Endodermal cell (in vitro differentiated cells): ENCODE measurements at regions not wholly inside any gene's neighbourhood (a gene's known extent, or its start where the extent isn't known, plus 50 kb on each side); places are given as distances from the start of the nearest gene placed in this dataset.
"Not testable (repeated sequence)": the region's sequence is repeated elsewhere in the genome, so short reads cannot be mapped to it uniquely, and the experiment has no call there.

ENCODE experiments used
- DNase-seq: peaks from one replicate; pipeline ENCODE4 v3.0.0-alpha.2; 2017
- H3K27ac ChIP-seq: 2 replicates; pipeline ENCODE4 v1.5.1; 2013; ENCODE audit warnings: mild to moderate bottlenecking, low read depth, low read length, moderate library complexity
- H3K27me3 ChIP-seq: 2 replicates; pipeline ENCODE4 v1.6.1; 2013; ENCODE audit warnings: mild to moderate bottlenecking, low read length, moderate library complexity; ENCODE audit not compliant: insufficient read depth, control insufficient read depth, poor library complexity, severe bottlenecking
- H3K36me3 ChIP-seq: 2 replicates; pipeline ENCODE4 v1.7.0; 2013; ENCODE audit warnings: mild to moderate bottlenecking, low read length, moderate library complexity; ENCODE audit not compliant: control insufficient read depth, insufficient read depth
- H3K4me1 ChIP-seq: one replicate; pipeline ENCODE4 v1.7.0; 2013; ENCODE audit warnings: low read length; ENCODE audit not compliant: control insufficient read depth, insufficient read depth
- H3K4me3 ChIP-seq: 2 replicates; pipeline ENCODE4 v1.5.1; 2013; ENCODE audit warnings: mild to moderate bottlenecking, low read length, moderate library complexity
- H3K9ac ChIP-seq: 2 replicates; pipeline ENCODE4 v1.6.1; 2013; ENCODE audit warnings: mild to moderate bottlenecking, low read length, moderate library complexity; ENCODE audit not compliant: poor library complexity, severe bottlenecking; ENCODE audit errors: extremely low read depth
- H3K9me3 ChIP-seq: 2 replicates; pipeline ENCODE4 v1.6.1; 2013; ENCODE audit warnings: mild to moderate bottlenecking, low read length, moderate library complexity; ENCODE audit not compliant: control insufficient read depth
- H3K27ac Mint-ChIP-seq: 2 replicates; pipeline ENCODE4 v1.8.0; 2020; ENCODE audit warnings: mixed read lengths
- H3K27me3 Mint-ChIP-seq: 2 replicates; pipeline ENCODE4 v1.8.0; 2021; ENCODE audit warnings: mild to moderate bottlenecking, mixed read lengths; ENCODE audit not compliant: insufficient read depth
- H3K36me3 Mint-ChIP-seq: 2 replicates; pipeline ENCODE4 v1.8.0; 2020; ENCODE audit warnings: low read depth, mixed read lengths
- H3K4me1 Mint-ChIP-seq: 2 replicates; pipeline ENCODE4 v1.8.0; 2020; ENCODE audit warnings: mixed read lengths
- H3K4me3 Mint-ChIP-seq: 2 replicates; pipeline ENCODE4 v1.8.0; 2020; ENCODE audit warnings: mild to moderate bottlenecking, moderate library complexity, mixed read lengths
- H3K9me3 Mint-ChIP-seq: 2 replicates; pipeline ENCODE4 v1.8.0; 2020; ENCODE audit warnings: mild to moderate bottlenecking, mixed read lengths
- WGBS, 2 experiments: methylation state at CpG; one replicate each; pipeline versions ENCODE4 v1.1.5 to v1.1.7; 2013; ENCODE audit warnings: missing lambda C conversion rate in 2 of 2, mixed read lengths in 1 of 2; ENCODE audit not compliant: insufficient coverage in 1 of 2, insufficient read length in 1 of 2; 5-methylcytosine and 5-hydroxymethylcytosine counted together
- TF ChIP-seq, protein P1 (sequence below): fragments of 200-600 bp; sonication (generic); conservative IDR thresholded peaks from 2 replicates; pipeline ENCODE4 v1.5.0; 2021; ENCODE audit warnings: antibody characterized with exemption, mild to moderate bottlenecking

DNA sequence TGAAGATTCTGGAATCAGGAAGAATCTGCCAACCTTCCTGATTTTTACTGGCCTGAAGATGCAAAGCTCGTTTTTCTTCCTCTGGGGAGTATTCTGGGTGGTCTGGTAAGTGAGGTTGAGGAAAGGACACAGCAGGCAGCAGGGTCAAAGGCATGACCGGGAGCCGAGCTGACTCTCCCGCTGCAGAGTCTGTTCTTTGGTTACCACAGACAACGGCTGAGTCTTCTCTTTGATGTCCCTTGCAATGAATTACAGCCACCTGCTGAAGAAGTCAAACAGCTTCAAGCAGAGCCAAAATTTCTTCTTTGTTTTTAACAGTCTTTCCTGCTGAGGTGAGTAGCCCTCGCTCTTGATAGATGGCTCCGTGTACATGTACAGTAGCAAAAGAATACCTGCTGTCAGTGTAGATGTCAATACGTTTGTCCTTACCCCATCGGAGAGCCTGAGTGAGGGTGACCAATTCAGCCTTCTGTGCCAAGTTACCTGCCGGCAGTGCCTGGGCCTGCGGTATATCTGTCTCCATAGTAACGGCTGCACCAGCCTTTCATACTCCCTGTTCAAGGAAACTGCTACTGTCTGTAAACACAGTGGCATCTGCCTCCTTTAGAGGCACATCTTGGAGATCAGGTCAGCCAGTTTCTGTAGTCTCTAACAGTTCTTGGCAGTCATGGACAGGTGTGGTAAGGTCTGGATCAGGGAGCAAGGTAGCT, 76.4 kb downstream of the PRR15 start:
- no peak overlapping the region for H3K27ac Mint-ChIP-seq
- DNase-seq, result no peak

GRCh38 chr7:29641651-29642050, 78.0 kb downstream of the PRR15 start:
- no peaks in the 10 kb centered on the region for H3K4me1 ChIP-seq
- H3K36me3 Mint-ChIP-seq, result no peaks in the 10 kb centered on the region
- peaks cover 4% of the 10 kb centered on the region for H3K4me1 Mint-ChIP-seq
- no peak overlapping the region for H3K27ac Mint-ChIP-seq
- H3K27ac ChIP-seq, result no peak overlapping the region
- H3K9me3 Mint-ChIP-seq, result no peaks in the 10 kb centered on the region
- no peaks in the 10 kb centered on the region for H3K27me3 ChIP-seq
- H3K36me3 ChIP-seq, result no peaks in the 10 kb centered on the region
- DNase-seq, result no peak
- H3K4me3 Mint-ChIP-seq, result no peak overlapping the region
- H3K27me3 Mint-ChIP-seq, result no peaks in the 10 kb centered on the region
- H3K4me3 ChIP-seq, result no peak overlapping the region
- no peak overlapping the region for H3K9ac ChIP-seq
- 93 to 100% methylated on average over 4 to 5 of the region's 5 CpGs for WGBS, 2 experiments
- TF ChIP-seq, protein P1, sequence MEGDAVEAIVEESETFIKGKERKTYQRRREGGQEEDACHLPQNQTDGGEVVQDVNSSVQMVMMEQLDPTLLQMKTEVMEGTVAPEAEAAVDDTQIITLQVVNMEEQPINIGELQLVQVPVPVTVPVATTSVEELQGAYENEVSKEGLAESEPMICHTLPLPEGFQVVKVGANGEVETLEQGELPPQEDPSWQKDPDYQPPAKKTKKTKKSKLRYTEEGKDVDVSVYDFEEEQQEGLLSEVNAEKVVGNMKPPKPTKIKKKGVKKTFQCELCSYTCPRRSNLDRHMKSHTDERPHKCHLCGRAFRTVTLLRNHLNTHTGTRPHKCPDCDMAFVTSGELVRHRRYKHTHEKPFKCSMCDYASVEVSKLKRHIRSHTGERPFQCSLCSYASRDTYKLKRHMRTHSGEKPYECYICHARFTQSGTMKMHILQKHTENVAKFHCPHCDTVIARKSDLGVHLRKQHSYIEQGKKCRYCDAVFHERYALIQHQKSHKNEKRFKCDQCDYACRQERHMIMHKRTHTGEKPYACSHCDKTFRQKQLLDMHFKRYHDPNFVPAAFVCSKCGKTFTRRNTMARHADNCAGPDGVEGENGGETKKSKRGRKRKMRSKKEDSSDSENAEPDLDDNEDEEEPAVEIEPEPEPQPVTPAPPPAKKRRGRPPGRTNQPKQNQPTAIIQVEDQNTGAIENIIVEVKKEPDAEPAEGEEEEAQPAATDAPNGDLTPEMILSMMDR, result no peak
- H3K9me3 ChIP-seq, result no peaks in the 10 kb centered on the region

More for the DNA sequence above, 76.4 kb downstream of the PRR15 start:
- Histone ChIP-seq H3K9me3 (no peaks in the 10 kb centered on the region), H3K4me1 (no peaks in the 10 kb centered on the region), H3K36me3 (no peaks in the 10 kb centered on the region), H3K4me3 (no peak overlapping the region), H3K9ac (no peak overlapping the region), H3K27me3 (no peaks in the 10 kb centered on the region), H3K27ac (no peak overlapping the region)
- Mint-ChIP-seq H3K4me1 (peaks cover 2% of the 10 kb centered on the region), H3K4me3 (no peak overlapping the region), H3K9me3 (no peaks in the 10 kb centered on the region), H3K27me3 (no peaks in the 10 kb centered on the region), H3K36me3 (no peaks in the 10 kb centered on the region)
- TF ChIP-seq, protein P1, result no peak
- 62 to 77% methylated on average over 10 to 12 of the region's 12 CpGs for WGBS, 2 experiments

- H3K27ac ChIP-seq, result no peak overlapping the region
- WGBS, 2 experiments, result 92 to 95% methylated on average over 10 of the region's 10 CpGs
- DNase-seq, result no peak
- Mint-ChIP-seq H3K27me3 (no peaks in the 10 kb centered on the region), H3K4me3 (no peak overlapping the region), H3K4me1 (peaks cover 12% of the 10 kb centered on the region), H3K9me3 (no peaks in the 10 kb centered on the region), H3K36me3 (no peaks in the 10 kb centered on the region), H3K27ac (no peak overlapping the region)
- H3K9ac ChIP-seq, result no peak overlapping the region
- H3K4me3 ChIP-seq, result no peak overlapping the region
- no peaks in the 10 kb centered on the region for H3K27me3 ChIP-seq
- TF ChIP-seq, protein P1, result no peak
- H3K9me3 ChIP-seq, result no peaks in the 10 kb centered on the region
- no peaks in the 10 kb centered on the region for H3K36me3 ChIP-seq
- peaks cover 5% of the 10 kb centered on the region for H3K4me1 ChIP-seq
Observed at GRCh38 chr7:29642494-29643155, 79.0 kb downstream of the PRR15 start.

DNA sequence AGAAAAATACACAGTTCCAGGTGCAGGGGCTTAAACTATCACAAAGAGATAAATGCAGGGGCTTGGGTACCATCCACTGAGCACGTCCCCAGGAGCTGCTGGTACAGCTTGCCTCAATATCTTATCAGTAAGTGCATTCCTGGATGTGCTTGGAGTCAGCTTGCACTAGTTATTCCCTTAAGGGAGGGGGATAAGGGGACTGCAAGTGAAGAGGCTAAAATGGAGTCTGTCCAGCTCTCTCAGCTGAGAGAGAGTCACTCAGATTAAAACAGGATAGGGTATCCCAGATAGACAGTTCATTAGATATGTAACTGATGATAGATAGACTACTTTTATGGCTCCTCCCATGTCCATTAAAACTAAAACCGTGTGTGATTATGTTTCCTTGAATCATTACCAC, 82.5 kb downstream of the PRR15 start:
- not testable (repeated sequence) for H3K4me3 Mint-ChIP-seq, H3K36me3 ChIP-seq, H3K9me3 Mint-ChIP-seq, DNase-seq, H3K9ac ChIP-seq, H3K4me1 ChIP-seq, H3K27ac Mint-ChIP-seq, H3K27me3 ChIP-seq, H3K4me1 Mint-ChIP-seq, H3K27me3 Mint-ChIP-seq, H3K27ac ChIP-seq, H3K36me3 Mint-ChIP-seq, H3K9me3 ChIP-seq, H3K4me3 ChIP-seq
- 94 to 100% methylated on average over 1 to 2 of the region's 2 CpGs for WGBS, 2 experiments
